ENCODE measurements at regions not wholly inside any gene's neighbourhood (a gene's known extent, or its start where the extent isn't known, plus 50 kb on each side); places are given as distances from the start of the nearest gene placed in this dataset.

- Histone ChIP-seq H3K9me3 (no peaks in the 10 kb centered on the region), H3K4me3 (ENCODE audit: low read depth, low read length) (no peak overlapping the region), H3K27me3 (no peaks in the 10 kb centered on the region), H3K4me1 (peaks cover 28% of the 10 kb centered on the region), H3K36me3 (no peaks in the 10 kb centered on the region)
- no peak for DNase-seq
- no peak for TF ChIP-seq CTCF (IDR thresholded peaks at IDR 0.05; ENCODE audit: low read depth, low read length)
Measured at GRCh38 chr7:18354108-18355085, 141.2 kb upstream of the HDAC9 start.

- no peak overlapping the region for H3K4me3 ChIP-seq (ENCODE audit: low read depth, low read length)
- H3K36me3 ChIP-seq = no peaks in the 10 kb centered on the region
- H3K9me3 ChIP-seq = no peaks in the 10 kb centered on the region
- no peak for DNase-seq
- peak; percentile 64 for TF ChIP-seq CTCF (IDR thresholded peaks at IDR 0.05; ENCODE audit: low read depth, low read length)
- H3K4me1 ChIP-seq = peaks cover 28% of the 10 kb centered on the region
- no peaks in the 10 kb centered on the region for H3K27me3 ChIP-seq
Measured at GRCh38 chr7:18356191-18356645, 139.3 kb upstream of the HDAC9 start.

GRCh38 chr7:18357691-18358090, 137.9 kb upstream of the HDAC9 start:
- Histone ChIP-seq H3K4me3 (ENCODE audit: low read depth, low read length) (no peak overlapping the region), H3K4me1 (peaks cover 31% of the 10 kb centered on the region)

GRCh38 chr7:18361756-18362155, 133.8 kb upstream of the HDAC9 start:
- DNase-seq = no peak
- H3K36me3 ChIP-seq = no peaks in the 10 kb centered on the region
- H3K27me3 ChIP-seq = no peaks in the 10 kb centered on the region
- no peaks in the 10 kb centered on the region for H3K9me3 ChIP-seq
- TF ChIP-seq CTCF (IDR thresholded peaks at IDR 0.05; ENCODE audit: low read depth, low read length) = peak; percentile 18; the same call in 1 of the 2 replicates
- no peak overlapping the region for H3K4me3 ChIP-seq (ENCODE audit: low read depth, low read length)
- peaks cover 18% of the 10 kb centered on the region for H3K4me1 ChIP-seq

More at GRCh38 chr7:18357691-18358090, 137.9 kb upstream of the HDAC9 start:
- Histone ChIP-seq H3K27me3 (no peaks in the 10 kb centered on the region), H3K36me3 (no peaks in the 10 kb centered on the region), H3K9me3 (no peaks in the 10 kb centered on the region)
- TF ChIP-seq CTCF (IDR thresholded peaks at IDR 0.05; ENCODE audit: low read depth, low read length) = peak; percentile 54
- DNase-seq = no peak

GRCh38 chr7:18363751-18364380, 131.7 kb upstream of the HDAC9 start:
- H3K4me3 ChIP-seq (ENCODE audit: low read depth, low read length) = no peak overlapping the region
- peak; percentile 31 for DNase-seq
- peaks cover 17% of the 10 kb centered on the region for H3K4me1 ChIP-seq
- H3K27me3 ChIP-seq = no peaks in the 10 kb centered on the region
- H3K36me3 ChIP-seq = no peaks in the 10 kb centered on the region
- no peaks in the 10 kb centered on the region for H3K9me3 ChIP-seq
- TF ChIP-seq CTCF (IDR thresholded peaks at IDR 0.05; ENCODE audit: low read depth, low read length) = no peak

Measured in BE2C (cell line).